GM19468 (cell line): ENCODE measurements at regions not wholly inside any gene's neighbourhood (a gene's known extent, or its start where the extent isn't known, plus 50 kb on each side); places are given as distances from the start of the nearest gene placed in this dataset.
"Not testable (repeated sequence)": the region's sequence is repeated elsewhere in the genome, so short reads cannot be mapped to it uniquely, and the experiment has no call there.

Source experiments
- ATAC-seq: cut with Tn5 transposase; IDR thresholded peaks from one replicate; pipeline ENCODE4 v1.9.1; 2021; ENCODE audit warnings: mild to moderate bottlenecking, moderate library complexity, moderate number of reproducible peaks; ENCODE audit not compliant: unreplicated experiment; ENCODE audit errors: extremely low read depth

DNA sequence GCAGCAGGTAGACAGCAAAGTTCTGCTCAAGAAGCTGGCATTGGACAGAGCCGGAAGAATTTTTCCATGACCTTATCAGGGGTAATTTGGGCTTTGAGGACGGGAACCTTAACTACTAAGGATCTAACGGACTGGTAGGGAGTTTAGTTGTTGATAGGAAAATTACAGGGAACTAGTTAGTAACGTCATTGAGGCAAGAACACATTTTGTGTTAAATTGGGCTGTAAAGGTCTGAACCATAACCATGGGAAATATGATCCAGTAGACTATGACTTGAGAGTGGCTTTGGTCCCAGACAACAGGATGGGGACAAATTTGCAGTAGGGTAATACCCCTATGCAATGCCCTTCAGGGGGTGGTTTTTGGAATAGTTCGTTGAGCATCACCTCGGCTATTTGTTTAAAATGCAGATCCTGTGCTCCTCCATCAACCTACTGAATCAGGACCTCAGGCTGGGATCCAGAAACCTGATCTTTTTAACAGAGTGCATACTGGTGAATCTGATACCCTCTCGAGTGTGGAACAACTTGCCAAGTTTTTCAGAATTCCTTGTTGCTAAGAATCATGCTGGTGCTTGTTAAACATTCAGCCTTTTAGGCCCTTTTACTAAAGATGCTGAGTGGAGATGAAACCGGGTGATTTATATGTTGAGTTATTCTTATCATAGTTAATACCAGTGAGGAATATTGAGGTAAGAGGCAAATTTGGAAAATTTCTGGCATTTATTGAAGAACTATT lies 255.1 kb downstream of the MAP2K6 start:
- no peak for ATAC-seq

DNA sequence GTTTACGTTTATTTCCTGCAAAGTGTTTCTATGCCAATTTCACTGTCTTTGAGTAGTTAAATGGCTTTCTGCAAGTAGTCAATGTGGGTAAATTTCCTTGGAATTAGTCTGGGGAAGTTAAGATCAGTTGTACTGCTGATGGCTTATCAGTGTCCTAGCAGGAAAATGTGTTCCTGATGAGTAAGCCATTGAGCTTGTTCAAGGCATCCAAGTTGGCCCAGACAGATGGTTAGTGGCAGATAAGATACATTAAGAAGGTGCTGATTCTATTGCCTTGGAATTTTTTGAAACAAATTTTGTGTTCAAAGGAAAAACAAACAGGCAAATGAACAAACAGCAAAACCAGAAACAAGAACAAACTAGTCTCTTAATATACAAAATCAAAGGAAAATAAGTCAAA lies 258.4 kb downstream of the MAP2K6 start:
- no peak for ATAC-seq

DNA sequence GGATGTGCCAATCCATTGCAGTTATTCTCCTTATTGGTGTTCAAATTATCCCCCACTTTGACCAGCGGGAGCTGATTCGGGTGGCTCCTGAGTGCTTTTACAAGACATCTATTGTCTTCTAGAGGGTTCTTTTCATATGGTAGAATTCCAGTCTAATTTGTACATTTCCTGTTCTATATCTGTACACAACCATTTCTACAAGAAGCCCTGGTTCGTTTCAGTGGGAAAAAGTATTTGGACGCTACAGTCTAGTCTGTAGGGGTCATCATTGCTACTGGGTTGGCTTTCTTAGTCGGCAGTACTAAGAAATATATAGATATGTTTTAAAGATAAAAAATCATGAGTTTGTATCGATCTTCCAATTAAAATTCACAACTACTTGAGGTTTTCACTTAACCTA lies 262.6 kb downstream of the MAP2K6 start:
- no peak for ATAC-seq

DNA sequence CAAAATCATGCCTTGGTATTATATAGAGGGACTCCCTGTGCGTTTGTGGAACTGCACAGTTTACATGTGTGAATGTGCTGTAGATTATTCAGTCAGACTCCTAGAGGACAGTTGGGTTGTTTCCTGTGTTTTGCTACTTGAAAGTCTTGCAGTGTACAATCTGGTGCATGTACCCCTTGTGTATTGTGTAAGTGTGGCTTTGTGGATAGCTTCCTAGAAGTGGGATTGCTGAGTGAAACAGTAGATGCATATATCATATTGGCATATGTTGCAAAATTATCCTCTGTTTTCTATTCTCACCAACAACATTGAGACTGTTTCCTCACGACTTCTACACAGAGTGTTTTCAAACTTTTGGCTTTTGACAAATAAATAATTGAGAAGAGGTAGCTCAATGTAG lies 263.7 kb downstream of the MAP2K6 start:
- no peak for ATAC-seq

DNA sequence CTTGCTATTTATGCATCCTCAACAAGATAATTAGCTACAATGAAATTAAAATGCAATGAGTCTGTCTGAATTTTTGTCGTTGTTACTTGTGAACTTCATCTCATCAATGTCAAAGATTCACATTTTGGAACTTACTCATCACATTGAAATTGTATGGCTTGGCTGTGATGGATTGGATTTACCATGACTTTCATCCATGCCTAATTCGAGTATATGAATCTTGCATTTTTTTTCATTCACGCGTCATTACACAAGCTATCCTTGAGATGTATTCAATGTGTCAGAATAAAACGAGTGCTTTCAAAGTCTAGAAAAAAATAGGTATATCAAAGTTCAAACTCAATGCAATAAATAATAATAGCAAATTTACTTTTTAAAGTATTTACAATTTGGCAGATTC lies 265.3 kb downstream of the MAP2K6 start:
- ATAC-seq: no peak

DNA sequence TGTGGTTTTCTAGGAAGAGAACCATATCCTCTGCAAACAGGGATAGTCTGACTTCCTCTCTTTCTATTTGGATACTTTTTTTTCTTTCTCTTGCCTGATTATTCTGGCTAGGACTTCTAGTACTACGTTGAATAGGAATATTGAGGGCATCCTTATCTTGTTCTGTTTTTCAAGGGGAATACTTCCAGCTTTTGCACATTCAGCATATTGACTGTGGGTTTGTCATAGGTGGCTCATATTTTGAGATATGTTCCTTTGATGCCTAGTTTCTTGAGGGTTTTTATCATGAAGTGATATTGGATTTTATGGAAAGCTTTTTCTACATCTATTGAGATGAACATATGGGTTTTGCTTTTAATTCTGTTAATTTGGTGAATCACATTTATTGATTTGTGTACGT lies 269.8 kb downstream of the MAP2K6 start:
- ATAC-seq: no peak

DNA sequence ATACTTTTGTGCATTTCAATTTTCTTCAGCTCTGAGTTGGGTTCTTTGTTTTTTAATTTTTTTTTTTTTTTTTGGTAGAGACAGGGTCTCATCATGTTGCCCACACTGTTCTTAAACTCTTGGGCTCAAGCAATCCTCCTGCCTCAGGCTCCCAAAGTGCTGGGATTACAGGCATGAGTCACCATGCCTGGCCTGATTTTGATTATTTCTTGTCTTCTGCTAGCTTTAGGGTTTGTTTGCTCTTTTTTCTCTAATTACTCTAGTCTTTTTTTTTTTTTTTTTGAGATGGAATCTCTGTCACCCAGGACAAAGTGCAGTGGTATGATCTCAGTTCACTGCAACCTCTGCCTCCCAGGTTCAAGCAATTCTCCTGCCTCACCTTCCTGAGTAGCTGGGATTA lies 270.7 kb downstream of the MAP2K6 start:
- ATAC-seq: not testable (repeated sequence)

DNA sequence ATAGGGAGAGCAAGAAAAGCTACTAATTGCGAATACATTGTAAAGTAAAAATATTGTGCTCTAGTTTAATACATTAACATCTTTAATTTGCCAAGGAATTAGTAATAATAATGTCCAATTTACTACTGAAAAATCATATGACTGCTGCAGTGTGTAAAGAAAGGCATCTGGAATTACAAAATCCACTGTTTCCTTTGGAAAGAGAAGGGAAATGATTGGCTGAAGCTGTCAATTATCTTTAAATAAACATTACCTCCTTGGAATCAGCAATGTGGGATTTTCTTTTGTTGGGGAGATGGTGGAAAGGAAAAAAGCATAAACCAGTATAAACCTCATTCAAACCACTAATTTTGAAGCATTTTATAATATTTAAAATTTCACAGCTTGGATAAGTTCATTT lies 276.0 kb downstream of the MAP2K6 start:
- ATAC-seq: no peak

DNA sequence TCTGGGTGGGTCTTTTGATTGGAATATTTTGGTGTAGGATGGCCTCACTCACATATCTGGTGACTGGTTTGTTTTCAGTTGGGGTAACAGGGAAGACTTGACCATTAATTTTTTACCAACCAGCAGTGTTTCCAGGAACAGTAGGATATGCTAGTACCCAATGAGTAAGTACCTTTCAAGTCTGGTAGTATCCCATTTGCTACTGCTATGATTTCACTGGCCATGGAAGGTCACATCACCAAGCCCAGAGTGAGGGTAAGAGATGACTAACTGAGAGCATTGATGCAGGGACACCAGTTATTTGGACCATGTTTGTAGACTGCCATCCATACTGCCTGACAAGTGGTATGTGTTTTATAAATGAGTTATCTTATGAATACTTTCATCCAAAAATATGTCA lies 277.7 kb downstream of the MAP2K6 start:
- ATAC-seq: no peak

GRCh38 chr17:69695646-69696045 lies 281.1 kb downstream of the MAP2K6 start:
- ATAC-seq: no peak

DNA sequence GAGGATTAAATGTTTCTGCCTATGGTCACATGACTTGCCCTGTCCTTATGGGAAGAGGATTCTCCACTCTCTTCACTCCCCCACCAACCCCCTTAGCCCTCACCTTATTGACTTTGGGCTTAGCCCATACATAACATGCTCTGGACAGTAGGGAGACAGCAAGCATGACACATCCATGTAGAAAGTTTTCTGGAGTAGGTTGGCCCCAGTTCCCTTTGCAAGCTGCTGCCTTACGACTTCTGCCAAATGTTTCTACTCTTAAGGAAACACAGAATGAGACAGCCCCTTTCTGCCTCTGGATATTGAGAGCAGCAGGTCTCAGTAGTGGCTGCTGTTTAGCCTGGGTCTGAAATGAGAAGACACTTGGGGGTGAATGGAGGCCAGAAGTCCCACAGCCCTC lies 282.2 kb downstream of the MAP2K6 start:
- no peak for ATAC-seq

GRCh38 chr17:69698352-69698751 lies 283.9 kb downstream of the MAP2K6 start:
- ATAC-seq: not testable (repeated sequence)

GRCh38 chr17:69702078-69702477 lies 287.6 kb downstream of the MAP2K6 start:
- ATAC-seq: no peak

DNA sequence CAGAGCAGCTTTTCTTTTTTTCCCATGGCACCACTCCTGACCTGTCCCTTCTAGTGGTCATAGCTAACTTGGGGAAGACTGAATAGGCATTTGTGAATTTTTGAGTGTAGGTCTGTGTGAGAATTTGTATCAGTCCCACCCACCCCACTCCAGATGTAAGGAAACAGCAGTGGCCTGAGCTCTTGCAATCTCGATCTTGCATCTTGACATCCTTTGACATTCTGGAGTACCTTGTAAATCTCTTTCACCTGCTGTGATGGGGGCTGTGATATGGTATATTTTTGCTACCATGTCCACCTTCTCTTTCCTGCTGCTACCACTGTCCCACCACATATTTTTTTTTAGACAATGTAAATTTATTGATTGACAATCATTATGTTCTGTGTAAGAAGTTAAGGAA lies 289.3 kb downstream of the MAP2K6 start:
- ATAC-seq: no peak

DNA sequence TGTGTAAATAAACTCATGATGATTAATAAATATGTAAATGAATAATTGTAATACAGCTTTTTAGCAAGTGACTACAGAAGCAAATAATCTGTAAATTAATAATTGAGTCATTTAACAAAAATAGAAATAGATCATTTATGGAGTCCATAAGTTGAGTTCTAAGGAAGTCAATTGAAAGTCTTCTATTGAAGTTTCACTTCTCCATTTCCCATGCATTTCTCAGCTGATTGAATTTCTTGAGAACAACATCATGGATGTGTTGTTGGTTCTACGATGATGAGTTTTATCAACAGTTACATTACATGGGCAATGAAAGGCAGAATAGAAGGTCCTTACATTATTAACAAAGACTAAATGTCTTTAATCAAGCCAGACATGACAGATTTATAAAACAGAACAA lies 290.4 kb downstream of the MAP2K6 start:
- ATAC-seq: no peak

- ATAC-seq: no peak
Measured at GRCh38 chr17:69706127-69706526, 291.6 kb downstream of the MAP2K6 start.

GRCh38 chr17:69709441-69709840 lies 294.9 kb downstream of the MAP2K6 start:
- ATAC-seq: no peak

DNA sequence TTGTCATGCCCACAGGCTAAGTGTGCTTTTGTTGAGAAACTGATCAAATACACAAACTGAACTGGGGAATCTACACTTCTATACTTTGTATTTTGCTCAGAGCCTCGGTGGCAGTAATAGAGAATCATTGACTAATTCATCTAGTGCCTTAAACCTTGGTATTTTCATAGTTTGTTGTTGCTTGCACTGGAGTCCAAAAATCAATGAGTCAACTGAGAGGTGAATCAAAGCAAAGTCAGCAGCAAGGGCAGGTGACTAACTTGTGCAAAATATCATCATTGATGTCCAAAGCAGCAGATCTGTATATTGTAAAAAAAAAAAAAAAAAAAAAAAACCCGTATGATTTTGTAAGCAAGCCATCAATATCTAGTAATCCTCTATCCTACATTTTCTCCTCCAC lies 296.4 kb downstream of the MAP2K6 start:
- ATAC-seq: no peak

GRCh38 chr17:69711541-69711940 lies 297.0 kb downstream of the MAP2K6 start:
- ATAC-seq: no peak

DNA sequence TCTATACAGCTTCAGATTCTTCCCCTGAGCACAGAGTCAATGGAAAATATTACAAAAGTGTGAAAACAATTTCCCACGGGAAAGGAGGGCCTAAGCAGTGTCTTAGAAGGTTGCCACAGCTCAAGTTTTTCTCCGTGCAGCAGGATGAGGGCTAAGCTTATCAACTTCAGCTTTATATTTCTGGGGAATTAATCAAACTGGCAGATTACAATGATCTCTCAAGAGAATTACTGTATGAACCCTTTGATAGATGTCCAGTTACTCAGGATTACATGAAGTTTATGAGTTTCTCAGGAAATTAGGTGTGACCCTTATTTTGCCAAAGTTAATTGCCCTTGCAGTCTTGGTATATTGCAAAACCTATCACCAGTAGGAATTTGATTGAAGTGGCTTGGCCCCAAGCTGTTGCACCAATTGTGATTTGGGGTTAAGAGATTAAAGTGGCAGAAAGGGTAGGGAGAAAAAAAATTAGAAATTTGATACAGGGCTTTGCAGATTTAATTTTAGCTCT lies 298.4 kb downstream of the MAP2K6 start:
- no peak for ATAC-seq

GRCh38 chr17:69713815-69714214 lies 299.3 kb downstream of the MAP2K6 start:
- no peak for ATAC-seq

DNA sequence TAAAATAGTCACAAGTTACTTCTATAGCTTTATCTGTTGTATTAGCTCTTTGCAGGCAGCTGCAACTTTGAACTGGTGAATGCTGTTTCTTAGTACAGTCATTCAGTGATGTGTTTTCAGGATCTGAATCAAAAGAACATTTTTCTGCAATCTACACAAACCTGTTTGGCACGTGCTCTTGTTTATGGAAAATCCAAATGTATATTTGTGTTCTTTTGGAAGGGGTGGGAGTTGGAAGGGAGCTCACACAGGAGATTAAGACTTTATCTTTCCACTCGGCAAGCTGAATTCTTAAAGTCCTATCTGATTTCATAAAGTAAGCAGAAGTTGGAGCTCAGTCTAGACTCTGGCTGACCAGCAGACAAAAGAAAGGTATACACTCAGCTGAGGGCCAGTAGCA lies 300.2 kb downstream of the MAP2K6 start:
- no peak for ATAC-seq
